Erythroblast (primary cell): ENCODE measurements at regions not wholly inside any gene's neighbourhood (a gene's known extent, or its start where the extent isn't known, plus 50 kb on each side); places are given as distances from the start of the nearest gene placed in this dataset.

Experiments used
- GATA1 ChIP-seq: IDR thresholded peaks from 2 replicates; pipeline ENCODE4 v1.6.1; 2011; ENCODE audit warnings: low read depth, mild to moderate bottlenecking, control low read depth, low read length, moderate library complexity
- POLR2A ChIP-seq: IDR thresholded peaks from 2 replicates; pipeline ENCODE4 v1.6.1; 2011; ENCODE audit warnings: mild to moderate bottlenecking, low read length

GRCh38 chr3:194833114-194833910, 147.6 kb downstream of the FAM43A start:
- TF ChIP-seq POLR2A (no peak), GATA1 (no peak)
